ENCODE measurements at regions not wholly inside any gene's neighbourhood (a gene's known extent, or its start where the extent isn't known, plus 50 kb on each side); places are given as distances from the start of the nearest gene placed in this dataset.
A peak's percentile ranks its signal among the peaks of the same experiment; 100 is the strongest.

- peaks cover 3% of the 10 kb centered on the region for H3K9me3 Mint-ChIP-seq
- DNase-seq = no peak
- no peak overlapping the region for H3K4me3 Mint-ChIP-seq
- peaks cover 11% of the 10 kb centered on the region for H3K4me1 Mint-ChIP-seq
- no peak for TF ChIP-seq CTCF (IDR thresholded peaks at IDR 0.05)
- H3K36me3 Mint-ChIP-seq (ENCODE audit: low read depth) = no peaks in the 10 kb centered on the region
- H3K27me3 Mint-ChIP-seq (ENCODE audit: low read depth, poor library complexity) = peaks cover 16% of the 10 kb centered on the region
- H3K27ac Mint-ChIP-seq = no peak overlapping the region
These were observed 58.3 kb upstream of the CFAP46 start for GRCh38 chr10:133000648-133001047.

GRCh38 chr10:132997517-132998265 lies 55.3 kb upstream of the CFAP46 start:
- peaks cover 3% of the 10 kb centered on the region for H3K9me3 Mint-ChIP-seq
- H3K4me1 Mint-ChIP-seq = peaks cover 21% of the 10 kb centered on the region
- TF ChIP-seq CTCF (IDR thresholded peaks at IDR 0.05) = no peak
- H3K27me3 Mint-ChIP-seq (ENCODE audit: low read depth, poor library complexity) = peaks cover 20% of the 10 kb centered on the region
- no peak overlapping the region for H3K27ac Mint-ChIP-seq
- H3K36me3 Mint-ChIP-seq (ENCODE audit: low read depth) = no peaks in the 10 kb centered on the region
- no peak for DNase-seq
- H3K4me3 Mint-ChIP-seq = no peak overlapping the region

GRCh38 chr10:132996603-132997343 lies 54.4 kb upstream of the CFAP46 start:
- Mint-ChIP-seq H3K9me3 (peaks cover 3% of the 10 kb centered on the region), H3K27me3 (ENCODE audit: low read depth, poor library complexity) (peaks cover 20% of the 10 kb centered on the region), H3K36me3 (ENCODE audit: low read depth) (no peaks in the 10 kb centered on the region), H3K4me1 (peaks cover 21% of the 10 kb centered on the region), H3K27ac (peak overlapping the region; percentile 21), H3K4me3 (no peak overlapping the region)
- no peak for DNase-seq
- no peak for TF ChIP-seq CTCF (IDR thresholded peaks at IDR 0.05)

- no peak overlapping the region for H3K4me3 Mint-ChIP-seq
- no peak for TF ChIP-seq CTCF (IDR thresholded peaks at IDR 0.05)
- H3K27me3 Mint-ChIP-seq (ENCODE audit: low read depth, poor library complexity) = peaks cover 15% of the 10 kb centered on the region
- DNase-seq = no peak
- H3K27ac Mint-ChIP-seq = no peak overlapping the region
- H3K4me1 Mint-ChIP-seq = peaks cover 26% of the 10 kb centered on the region
- no peaks in the 10 kb centered on the region for H3K36me3 Mint-ChIP-seq (ENCODE audit: low read depth)
- no peaks in the 10 kb centered on the region for H3K9me3 Mint-ChIP-seq
These were observed 53.7 kb upstream of the CFAP46 start for GRCh38 chr10:132995909-132996602.

- H3K4me3 Mint-ChIP-seq = no peak overlapping the region
These were observed 52.4 kb upstream of the CFAP46 start for GRCh38 chr10:132994811-132995210.

More at GRCh38 chr10:132994811-132995210, 52.4 kb upstream of the CFAP46 start:
- H3K9me3 Mint-ChIP-seq = no peaks in the 10 kb centered on the region
- H3K27ac Mint-ChIP-seq = no peak overlapping the region
- H3K36me3 Mint-ChIP-seq (ENCODE audit: low read depth) = no peaks in the 10 kb centered on the region
- peaks cover 34% of the 10 kb centered on the region for H3K4me1 Mint-ChIP-seq
- no peak for TF ChIP-seq CTCF (IDR thresholded peaks at IDR 0.05)
- peaks cover 21% of the 10 kb centered on the region for H3K27me3 Mint-ChIP-seq (ENCODE audit: low read depth, poor library complexity)
- no peak for DNase-seq
